Bone marrow (tissue), 2 donors: ENCODE measurements at regions not wholly inside any gene's neighbourhood (a gene's known extent, or its start where the extent isn't known, plus 50 kb on each side); places are given as distances from the start of the nearest gene placed in this dataset.
"Not testable (repeated sequence)": the region's sequence is repeated elsewhere in the genome, so short reads cannot be mapped to it uniquely, and the experiment has no call there.

Experiments used
- DNase-seq, 2 donors: peaks; one replicate each; lab custom pipeline; 2025; lab: John Stamatoyannopoulos, UW

- not testable (repeated sequence) for DNase-seq
These were observed 77.2 kb downstream of the DLL1 start for GRCh38 chr6:170213637-170214018.

DNA sequence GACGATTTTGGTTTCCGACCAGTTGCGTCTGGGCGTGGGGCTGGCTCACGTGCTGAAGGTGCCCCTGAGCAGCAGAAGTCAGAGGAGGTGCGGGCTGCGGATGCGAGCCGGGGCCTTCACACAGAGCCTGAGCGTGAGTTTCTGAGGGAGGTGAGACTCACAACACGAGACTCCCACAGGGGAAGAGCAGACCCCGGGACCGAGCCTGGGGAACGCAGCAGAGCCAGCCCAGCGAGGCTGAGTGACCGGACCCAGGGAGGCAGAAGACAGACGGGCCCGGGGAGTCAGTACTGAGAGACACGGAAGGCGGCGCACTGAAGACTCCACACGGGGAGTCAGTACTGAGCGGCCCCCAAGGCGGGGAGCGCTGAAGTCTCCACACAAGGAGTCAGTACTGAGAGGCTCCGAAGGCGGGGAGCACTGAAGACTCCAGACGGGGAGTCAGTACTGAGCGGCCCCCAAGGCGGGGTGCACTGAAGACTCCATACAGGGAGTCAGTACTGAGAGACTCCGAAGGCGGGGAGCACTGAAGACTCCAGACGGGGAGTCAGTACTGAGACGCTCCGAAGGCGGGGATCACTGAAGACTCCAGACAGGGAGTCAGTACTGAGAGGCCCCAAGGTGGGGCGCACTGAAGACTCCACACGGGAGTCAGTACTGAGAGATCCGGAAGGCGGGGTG is 77.8 kb downstream of the DLL1 start:
- no peak for DNase-seq

GRCh38 chr6:170212051-170212756 is 78.7 kb downstream of the DLL1 start:
- DNase-seq, result no peak

DNA sequence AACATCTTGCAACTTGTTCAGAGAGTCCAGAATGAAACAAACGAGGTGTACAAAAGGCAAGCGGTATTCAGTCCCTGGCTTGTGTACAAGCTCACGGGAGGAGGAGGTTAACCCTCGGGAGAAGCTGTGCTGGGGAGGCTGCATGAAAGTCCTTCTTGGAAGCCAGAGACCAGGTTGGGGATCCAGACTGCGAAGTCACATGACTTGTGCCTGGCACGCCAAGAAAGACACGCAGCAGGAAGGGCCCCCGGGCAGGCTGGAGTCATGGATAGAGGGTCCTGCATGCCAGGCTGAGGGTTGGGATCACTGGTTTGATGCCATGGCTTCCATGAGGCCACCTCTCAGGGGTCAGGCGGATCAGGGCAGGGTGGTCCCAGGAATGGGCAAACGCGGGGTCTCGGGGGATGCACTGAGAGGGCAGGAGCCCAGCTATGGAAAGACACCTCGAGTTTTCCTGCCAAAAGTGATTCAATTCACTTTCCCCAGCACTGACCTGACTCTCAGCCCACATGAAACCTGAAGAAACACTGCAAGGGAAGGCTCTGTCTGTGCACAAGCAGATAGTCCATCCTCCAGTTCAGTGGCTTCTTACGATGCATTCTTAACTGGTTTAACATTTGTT is 79.4 kb downstream of the DLL1 start:
- no peak for DNase-seq

DNA sequence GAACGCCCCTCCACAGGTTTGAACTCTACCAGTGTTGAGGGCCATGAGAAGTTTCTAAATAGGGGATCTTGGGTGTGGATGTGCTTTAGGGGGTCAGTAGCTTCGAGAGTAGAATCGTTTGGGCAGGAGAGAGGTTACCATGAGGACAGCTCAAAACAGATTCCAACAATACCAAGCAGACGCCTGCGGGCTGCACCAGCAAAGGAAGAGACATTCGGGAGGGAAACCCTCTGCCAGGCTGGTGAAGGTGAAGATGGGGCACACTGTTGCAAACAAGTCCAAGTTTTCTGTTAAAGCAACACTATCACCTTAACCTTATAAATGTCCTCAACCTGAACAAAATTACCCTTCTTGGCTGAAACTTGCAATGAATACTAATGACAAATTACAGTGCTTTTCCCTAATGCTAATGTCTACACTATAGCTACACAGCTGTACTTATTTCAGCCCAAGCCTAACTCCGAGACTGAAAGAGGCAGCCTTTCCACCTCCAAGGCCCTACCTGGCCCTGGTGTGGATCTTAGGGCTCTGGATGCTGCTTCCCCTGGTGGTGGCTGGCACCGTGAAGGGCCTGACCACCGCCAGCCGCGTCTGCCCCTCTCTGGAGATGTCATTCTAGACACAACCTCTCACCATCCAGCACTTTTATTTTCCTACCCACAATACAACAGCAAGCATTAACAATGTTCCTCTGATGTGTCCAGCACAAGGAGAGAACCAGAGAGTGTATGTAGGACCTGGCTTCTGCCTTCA is 80.1 kb downstream of the DLL1 start:
- no peak for DNase-seq

DNA sequence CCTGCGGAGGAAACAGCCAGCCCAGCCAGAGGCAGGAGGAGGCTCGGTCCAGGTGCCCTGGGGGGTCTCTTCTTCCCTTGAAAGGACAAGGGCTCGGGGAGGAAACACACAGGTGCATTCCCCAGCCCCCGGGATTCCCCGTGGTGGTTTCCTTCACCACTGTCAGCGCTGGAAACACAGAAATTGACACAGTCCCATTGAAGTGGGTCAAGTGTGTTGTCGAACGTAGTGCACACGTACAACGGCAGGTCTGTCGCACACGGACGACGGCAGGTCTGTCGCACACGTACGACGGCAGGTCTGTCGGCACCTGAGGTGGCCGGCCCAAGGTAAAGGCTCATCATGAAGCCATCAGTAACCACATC is 80.9 kb downstream of the DLL1 start:
- no peak for DNase-seq

DNA sequence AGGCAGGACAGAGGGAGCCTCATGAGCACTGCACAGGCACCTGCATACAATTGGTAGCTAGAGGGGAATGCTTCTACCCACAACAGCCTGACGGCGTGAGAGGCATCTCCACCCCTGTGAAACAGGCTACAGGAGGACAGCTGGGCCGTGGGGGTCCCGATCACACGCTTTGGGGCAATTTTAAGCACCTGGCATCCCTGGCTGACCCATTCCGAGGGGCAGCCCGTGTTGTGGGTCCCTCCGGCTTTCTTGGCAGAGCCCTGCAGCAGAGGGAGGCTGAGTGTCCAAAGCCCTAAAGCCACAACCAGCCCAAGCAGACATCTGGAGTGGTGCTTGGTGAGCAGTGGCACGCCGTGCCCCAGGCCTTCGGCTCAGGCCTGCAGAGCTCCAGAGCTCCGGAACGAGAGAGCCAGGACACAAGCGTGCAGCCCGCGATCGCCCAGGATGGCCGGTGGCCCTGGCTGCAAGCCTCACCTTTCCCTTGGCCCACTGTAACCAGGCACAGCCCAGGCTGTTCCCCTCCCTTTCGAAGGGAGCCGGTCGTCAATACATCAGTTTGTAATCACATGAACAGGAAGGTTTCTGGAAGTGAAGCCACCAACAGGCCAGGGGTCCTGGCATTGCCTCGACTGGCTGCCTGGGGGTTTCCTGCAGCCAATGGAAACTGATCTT is 81.4 kb downstream of the DLL1 start:
- no peak for DNase-seq

DNA sequence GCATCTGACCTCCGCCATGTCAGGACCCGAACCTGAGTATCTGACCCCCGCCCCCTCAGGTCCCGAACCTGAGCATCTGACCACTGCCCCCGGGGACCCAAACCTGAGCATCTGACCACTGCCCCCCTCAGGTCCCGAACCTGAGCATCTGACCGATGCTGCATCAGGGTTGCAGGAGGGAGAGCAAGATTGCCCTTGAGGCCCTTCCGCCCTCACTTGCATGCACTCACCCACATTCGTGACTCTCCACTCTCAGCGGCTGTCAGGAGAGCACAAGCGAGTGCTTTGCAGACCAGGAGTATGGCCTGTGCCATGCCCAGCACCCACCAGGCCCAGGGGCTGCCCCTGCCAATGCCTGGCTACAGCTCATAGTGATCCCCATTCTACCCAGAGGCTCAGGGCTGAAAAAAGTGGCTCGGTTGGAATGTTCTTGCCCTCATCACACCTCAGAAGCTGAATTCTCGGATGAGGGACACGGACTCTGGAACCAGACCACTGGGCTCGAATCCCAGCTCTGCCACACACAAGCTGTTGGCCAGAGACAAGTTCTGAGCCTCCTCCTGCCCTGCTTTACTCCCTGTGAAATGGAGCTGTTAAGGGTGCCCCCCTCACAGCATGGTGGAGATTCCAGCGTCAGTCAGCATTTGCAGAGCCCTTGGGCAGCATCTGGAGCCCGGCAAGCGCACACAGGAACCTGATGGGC is 82.1 kb downstream of the DLL1 start:
- DNase-seq, result no peak

DNA sequence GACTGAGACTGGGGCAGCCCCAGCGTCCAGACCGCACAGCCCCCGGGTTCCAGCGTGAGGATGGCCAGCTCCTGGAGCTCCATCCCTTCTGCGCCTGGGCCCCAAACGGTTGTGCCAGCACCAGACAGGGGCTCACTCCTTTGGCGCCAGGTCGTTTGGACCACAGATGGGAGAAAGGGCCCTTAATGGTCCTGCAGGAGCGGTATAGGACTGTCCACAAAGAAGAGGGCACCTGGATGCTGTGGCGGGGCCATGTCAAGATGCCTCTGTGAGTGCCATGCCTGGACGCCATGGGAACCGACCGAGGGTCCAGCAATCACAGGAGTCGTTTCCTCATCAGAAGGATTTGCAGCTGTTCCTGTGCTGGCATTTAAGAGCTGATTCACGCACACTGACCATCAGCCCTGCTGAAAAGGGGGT is 82.7 kb downstream of the DLL1 start:
- no peak for DNase-seq

GRCh38 chr6:170207586-170208181 is 83.2 kb downstream of the DLL1 start:
- DNase-seq, result no peak

DNA sequence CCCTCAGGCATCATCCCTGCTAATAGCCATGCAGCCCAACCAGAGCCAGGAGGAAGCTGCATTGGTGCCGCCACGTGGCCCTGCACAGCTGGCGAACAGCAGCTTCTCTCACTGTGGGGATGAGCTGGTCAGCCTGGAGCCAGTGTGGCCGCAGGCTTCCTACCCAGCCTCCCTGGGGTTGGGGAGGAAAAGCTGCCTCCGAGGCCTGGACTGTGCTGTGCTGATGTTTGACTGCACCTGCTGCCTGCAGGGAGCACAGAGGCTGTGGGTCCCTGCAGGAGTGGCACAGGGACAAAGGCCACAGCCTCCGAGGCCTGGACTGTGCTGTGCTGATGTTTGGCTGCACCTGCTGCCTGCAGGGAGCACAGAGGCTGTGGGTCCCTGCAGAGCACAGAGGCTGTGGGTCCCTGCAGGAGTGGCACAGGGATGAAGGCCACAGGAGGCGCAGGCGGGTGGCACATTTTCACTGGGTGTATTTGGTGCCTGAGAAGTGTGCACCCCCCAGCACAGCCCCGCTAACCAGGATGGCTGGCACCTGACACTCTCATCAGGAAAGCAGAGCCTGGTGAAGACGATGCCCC is 83.9 kb downstream of the DLL1 start:
- no peak for DNase-seq

GRCh38 chr6:170206317-170206621 is 84.6 kb downstream of the DLL1 start:
- no peak for DNase-seq

DNA sequence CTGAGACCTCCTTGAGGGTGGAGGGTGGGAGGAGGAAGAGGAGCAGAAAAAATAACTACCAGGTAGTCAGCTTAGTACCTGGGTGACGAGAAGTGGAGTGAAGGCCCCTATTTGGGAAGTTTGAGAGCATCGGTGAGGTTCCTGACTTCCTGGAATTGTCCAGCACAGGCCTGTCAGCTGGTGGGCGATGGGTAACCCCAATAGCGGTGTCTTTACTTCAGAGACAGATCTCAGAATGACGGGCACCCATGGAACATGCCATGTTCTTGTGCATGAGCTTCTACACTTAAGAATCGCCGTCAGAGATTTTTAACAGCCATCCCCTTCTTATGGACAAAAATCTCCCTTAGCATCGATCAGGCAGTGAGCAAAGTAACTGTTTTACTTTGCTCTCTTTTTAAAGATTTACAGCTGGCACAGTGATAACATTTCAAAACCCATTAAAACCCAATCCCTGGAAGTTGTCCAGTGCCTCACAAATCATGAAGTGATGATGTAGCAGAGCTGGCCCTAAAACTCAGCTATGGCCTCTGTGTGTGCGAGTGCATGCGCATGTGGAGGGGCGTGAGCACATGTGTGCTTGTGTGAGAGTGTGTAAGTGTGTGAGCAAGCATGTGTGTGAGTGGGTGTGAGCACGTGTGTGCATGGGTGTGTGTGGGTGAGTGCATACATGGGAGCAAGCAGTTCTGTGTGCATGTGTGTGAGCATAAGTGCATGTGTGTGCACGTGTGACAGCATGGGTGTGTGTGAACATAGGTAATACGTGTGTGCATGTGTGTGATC is 85.2 kb downstream of the DLL1 start:
- no peak for DNase-seq

GRCh38 chr6:170205126-170205525 is 85.8 kb downstream of the DLL1 start:
- DNase-seq, result no peak

GRCh38 chr6:170203212-170203611 is 87.7 kb downstream of the DLL1 start:
- no peak for DNase-seq

DNA sequence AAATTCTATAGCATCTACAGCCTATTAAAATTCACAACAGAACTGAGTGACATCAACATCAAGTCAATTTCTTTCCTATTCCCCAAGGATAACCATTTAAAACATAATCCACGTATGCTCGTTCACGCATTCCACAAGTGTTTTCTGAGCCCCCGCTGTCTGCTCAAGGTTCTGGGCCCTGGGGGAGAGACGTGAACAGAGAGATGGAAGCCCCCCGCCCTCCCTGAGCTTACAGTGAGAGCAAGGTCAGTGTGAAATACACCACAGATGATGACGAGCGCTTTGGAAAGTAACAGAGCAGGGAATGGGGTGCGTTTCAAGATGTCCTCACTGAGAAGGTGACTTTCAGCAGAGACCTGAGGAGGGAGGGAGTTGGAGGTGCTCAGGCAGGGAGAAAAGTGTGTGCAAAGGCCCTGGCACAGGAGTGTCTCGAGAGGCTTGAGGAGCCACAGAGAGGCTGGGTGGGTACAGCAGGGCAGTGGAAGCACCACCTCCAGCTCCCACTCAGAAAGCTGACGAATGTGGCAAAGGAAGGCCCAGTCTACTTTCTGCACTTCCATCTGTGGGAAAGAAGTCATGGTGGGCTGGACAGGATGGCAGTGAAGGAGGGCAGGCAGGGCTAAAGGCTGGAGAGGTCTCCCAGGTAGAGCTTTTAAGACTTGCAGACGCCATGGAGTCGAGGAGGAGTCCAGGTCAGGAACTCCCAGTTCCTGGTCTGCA is 88.3 kb downstream of the DLL1 start:
- DNase-seq, result no peak

DNA sequence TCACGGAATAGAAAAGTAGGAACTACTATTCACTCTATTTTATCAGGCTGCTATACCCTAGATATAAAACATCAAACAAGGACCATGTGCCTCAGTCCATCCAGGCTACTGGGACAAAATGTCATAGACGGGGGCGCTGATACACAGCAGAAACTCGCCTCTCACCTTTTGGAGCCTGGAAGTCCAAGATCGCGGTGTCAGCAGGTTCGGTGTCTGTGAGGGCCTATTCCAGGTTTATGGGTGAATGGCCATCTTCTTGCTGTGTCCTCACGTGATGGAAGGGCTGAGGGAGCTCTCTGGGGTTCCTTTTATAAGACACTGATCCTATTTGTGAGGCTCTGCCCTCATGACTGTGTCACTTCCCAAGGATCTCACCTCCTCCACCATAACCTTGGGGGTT is 89.5 kb downstream of the DLL1 start:
- no peak for DNase-seq

DNA sequence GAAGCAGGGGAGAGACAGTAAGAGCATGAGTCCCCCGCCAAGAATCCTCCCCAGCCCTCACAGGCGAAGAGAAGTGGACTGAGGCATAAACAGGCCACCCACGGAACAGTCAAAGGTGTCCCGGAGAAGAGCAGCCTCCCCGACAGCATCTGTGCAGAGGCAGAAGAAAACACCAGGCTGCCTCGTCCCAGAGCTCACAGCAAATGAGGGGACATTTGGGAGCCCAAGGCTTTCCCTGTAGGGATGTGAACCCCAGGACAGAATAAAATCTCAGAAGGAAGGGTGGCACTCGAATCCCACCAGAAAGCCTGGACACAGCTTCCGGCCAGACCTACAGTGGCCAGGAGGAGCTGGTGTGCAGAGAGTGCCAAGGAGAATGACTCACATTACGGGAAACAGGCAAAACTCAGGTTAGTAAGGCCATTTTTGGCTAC is 90.4 kb downstream of the DLL1 start:
- no peak for DNase-seq

- no peak for DNase-seq
These were observed 91.2 kb downstream of the DLL1 start for GRCh38 chr6:170199716-170200115.
